NCI-H1436 treated with DMSO at 0.1 percent for 48 hours (cell line): ENCODE measurements at regions not wholly inside any gene's neighbourhood (a gene's known extent, or its start where the extent isn't known, plus 50 kb on each side); places are given as distances from the start of the nearest gene placed in this dataset.
"Not testable (repeated sequence)": the region's sequence is repeated elsewhere in the genome, so short reads cannot be mapped to it uniquely, and the experiment has no call there.

Experiments
- DNase-seq: peaks from one replicate; lab custom pipeline; 2025; lab: John Stamatoyannopoulos, UW

DNA sequence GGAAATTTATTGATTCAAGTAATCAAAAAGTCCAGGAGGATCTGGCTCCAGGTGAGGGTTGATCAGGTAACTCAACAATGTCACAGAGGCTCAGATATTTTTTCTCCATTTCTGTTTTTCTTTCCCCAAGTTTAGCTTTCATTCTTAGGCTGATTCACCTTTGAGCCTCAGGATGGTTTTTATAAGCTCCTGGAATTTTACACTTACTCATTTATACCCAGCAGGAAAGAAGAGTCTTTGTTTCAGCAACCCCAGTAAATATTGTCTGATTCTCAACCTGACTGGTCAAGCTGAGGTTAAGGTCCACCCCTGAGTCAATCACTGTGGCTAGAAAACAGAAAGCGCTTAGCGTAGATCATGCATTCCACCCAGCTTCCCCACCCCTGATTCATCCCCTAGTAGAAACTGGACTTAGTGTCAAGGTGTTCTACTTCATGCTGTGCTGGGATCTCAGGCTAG, 500.6 kb downstream of the KIF4B start:
- DNase-seq: no peak

GRCh38 chr5:155522540-155522939, 509.0 kb downstream of the KIF4B start:
- no peak for DNase-seq

GRCh38 chr5:155529362-155529761, 515.8 kb downstream of the KIF4B start:
- no peak for DNase-seq

GRCh38 chr5:155530046-155530445, 516.5 kb downstream of the KIF4B start:
- DNase-seq: no peak

DNA sequence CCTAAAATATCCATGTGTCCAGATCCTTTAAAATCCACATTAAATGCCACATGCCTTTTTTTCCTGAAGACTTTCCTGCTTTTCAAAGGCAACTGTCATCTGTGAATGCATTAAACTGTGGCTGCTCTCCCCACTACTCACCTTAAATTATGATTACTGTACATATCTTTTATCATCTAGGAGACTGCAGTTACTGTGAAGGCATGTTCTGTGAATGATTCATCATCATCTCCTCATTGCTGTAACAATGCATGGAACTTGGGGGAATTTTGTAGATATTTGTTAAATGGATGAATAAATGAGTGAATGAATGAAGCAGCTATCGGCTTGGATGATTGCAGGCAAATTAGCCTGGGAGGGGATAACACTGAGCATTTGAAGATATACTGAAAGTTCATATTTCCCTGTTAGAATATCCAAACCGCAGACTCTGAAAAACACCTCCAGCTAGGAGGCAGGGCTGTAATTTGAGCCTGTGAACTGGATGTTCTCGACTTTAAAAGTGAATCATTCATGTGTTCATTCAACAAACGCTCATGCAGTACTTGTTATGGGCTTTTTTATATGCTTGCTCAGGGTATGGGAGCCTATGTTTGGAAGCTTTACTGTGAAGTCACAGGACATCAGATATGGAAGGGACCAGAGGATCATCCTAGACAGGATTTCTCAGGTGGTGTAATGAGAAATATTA, 519.2 kb downstream of the KIF4B start:
- DNase-seq: no peak

GRCh38 chr5:155540000-155540595, 526.5 kb downstream of the KIF4B start:
- peak; percentile 84 for DNase-seq

DNA sequence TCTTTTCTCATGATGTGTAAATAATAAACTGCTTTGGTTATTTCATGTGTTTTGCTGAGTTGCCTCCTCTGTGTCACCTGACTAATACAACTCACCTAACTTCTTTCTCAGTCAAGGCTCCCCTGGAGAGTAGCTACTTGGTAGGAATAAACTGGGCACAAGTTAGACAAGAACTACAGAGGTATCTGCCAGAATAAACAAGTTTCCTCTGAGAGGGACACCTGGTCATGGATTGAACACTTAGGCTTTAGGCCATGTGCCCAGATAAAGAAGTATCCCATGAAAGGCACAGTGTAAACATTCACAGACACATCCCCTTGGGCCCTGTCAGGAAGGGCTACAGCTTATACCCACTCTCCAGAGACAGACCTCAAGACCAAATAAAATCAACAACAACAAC, 532.5 kb downstream of the KIF4B start:
- DNase-seq: no peak

DNA sequence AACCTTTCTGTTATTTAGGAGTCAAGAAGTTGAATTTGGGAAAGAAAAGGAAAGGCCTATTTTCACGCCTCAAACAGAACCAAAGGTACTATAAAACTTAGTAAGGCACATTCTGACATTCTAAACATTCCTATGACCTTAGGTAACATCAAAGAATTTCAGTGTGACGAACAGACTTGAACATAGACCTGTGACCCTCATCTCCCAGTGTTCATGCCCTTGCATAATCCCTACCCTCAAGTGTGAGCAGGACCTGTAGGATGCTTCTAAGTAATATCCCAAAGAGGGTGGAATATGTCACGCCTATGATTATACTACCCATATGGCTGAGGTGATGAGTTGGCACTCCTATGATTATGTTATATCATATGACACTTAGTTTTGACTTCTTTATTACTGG, 540.9 kb downstream of the KIF4B start:
- no peak for DNase-seq

GRCh38 chr5:155556222-155556621, 542.7 kb downstream of the KIF4B start:
- no peak for DNase-seq

GRCh38 chr5:155556700-155557099, 543.1 kb downstream of the KIF4B start:
- no peak for DNase-seq

DNA sequence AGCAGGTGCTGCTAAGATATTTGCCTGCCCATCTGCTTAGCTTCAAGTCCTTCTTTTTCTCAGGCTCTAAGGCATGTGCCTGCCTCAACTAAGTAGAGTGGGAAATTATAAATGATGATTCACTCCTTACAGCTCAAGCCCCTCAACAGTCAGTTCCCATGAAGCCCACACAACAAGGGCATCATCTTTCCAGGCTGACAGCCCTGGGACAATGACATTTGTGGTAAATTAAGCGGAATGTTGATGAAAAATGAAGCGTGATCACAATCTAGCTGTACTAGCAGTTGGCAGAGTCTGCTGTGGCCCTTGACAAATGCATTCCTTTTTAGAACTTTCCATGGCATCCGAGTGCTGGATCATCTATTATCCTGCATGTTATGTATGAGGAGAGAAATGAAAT, 548.6 kb downstream of the KIF4B start:
- DNase-seq: no peak

GRCh38 chr5:155564541-155564940, 551.0 kb downstream of the KIF4B start:
- no peak for DNase-seq

DNA sequence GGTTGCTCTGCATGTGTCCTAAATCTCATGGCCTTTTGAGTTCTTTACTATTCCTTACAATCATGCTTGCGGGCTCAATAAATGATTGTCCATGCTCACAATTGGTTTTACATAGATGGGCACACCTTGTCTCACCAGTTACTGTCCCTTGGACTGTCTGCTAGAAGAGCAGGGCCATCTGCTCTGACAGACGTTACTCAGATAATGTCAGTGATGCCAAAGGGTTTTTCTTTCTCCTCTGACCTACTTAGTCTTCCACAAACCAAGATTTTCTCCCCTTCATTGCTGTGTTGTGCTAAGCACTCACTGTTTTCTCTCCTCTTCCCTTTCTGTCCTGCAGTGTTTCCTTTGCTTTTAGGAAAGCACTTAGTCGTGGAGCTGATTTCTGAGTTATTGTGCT, 562.3 kb downstream of the KIF4B start:
- no peak for DNase-seq

GRCh38 chr5:155586808-155587207, 573.3 kb downstream of the KIF4B start:
- DNase-seq: not testable (repeated sequence)

- DNase-seq: peak; percentile 35
Observed at GRCh38 chr5:155587458-155587857, 573.9 kb downstream of the KIF4B start.

- DNase-seq: no peak
Observed at GRCh38 chr5:155591273-155591672, 577.7 kb downstream of the KIF4B start.

- no peak for DNase-seq
Observed at GRCh38 chr5:155594270-155594669, 580.7 kb downstream of the KIF4B start.

DNA sequence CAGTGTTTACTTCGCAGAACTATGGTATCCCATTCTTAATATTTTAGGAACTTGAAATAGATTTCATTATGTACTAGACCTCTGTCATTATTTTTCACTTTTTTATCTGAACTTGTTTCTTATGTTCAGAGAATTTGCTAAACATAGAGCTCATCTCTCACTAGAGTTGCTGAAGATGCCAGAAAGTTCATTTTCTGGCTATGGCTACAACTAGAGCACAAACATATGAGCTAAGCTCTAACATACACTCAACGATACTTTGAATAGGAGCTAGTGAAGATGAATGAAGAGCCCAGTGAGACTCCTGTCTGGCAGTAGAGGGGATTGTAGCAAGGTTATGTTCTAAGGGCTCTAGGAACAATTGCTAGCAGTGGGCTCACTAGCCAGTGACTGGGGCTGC, 582.2 kb downstream of the KIF4B start:
- no peak for DNase-seq

GRCh38 chr5:155598552-155598951, 585.0 kb downstream of the KIF4B start:
- no peak for DNase-seq

- DNase-seq: peak; percentile 40
Observed at GRCh38 chr5:155605920-155606319, 592.4 kb downstream of the KIF4B start.

DNA sequence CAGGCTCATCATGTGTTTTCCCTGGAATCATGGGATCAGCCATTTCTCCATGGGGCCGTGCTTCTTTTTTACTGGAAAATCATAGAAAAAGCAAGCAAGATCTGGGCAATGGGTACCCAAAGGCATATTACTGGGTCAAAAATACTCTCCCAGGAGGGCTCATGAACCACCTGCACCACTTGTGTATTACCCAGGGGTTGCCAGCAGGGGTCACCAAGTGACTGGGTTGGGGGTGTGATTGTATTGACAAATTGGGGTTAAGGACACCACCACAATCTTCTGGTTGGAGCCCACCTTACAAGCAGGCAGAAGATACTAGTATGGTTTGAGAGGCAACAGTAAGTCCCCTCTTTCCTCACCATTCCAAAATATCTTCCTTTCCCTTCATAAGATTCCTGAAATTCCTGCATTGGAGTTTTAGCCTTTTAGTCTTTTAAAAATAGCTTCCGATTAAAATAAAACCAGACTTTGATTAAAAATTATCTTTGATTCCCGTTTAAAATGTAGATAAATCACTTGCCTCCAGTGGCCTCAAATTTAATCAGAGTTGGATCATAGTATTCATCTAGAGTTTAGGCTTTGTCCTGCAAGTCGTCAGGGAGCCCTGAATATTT, 603.3 kb downstream of the KIF4B start:
- no peak for DNase-seq

- DNase-seq: no peak
Observed at GRCh38 chr5:155619688-155620087, 606.1 kb downstream of the KIF4B start.

DNA sequence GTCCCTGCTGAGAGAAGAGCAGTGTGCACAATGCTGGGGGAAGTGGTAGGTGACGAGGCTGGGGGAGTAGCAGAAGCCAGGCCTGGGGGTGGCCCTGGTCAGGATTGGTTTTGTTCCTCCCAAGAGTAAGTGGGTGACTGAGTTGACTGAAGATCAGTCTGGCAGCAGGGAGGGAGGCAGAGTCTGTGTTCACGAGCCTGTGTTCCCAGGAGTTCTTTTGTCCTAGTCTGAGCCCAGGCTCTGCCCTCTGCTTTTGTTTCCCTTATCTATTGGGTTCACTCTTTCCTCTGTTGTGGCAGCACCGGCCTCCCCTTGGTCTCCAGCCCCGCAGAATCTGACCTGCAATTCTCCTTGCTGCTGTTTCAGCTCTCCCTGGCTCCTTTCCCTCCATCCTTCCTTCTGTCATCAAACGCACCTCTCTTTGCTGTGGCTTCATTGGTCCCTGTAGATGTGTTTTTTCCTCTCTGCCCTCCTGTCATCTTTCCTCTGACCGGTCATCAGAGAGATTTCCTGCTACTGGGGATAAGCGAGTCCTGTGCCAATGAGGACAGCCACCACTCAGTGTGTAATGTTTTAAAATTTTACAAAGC, 607.4 kb downstream of the KIF4B start:
- DNase-seq: no peak
